GM18870 (cell line): ENCODE measurements at regions not wholly inside any gene's neighbourhood (a gene's known extent, or its start where the extent isn't known, plus 50 kb on each side); places are given as distances from the start of the nearest gene placed in this dataset.

Experiments used
- ATAC-seq: cut with Tn5 transposase; IDR thresholded peaks from one replicate; pipeline ENCODE4 v1.9.1; 2021; ENCODE audit warnings: moderate library complexity; ENCODE audit not compliant: unreplicated experiment

DNA sequence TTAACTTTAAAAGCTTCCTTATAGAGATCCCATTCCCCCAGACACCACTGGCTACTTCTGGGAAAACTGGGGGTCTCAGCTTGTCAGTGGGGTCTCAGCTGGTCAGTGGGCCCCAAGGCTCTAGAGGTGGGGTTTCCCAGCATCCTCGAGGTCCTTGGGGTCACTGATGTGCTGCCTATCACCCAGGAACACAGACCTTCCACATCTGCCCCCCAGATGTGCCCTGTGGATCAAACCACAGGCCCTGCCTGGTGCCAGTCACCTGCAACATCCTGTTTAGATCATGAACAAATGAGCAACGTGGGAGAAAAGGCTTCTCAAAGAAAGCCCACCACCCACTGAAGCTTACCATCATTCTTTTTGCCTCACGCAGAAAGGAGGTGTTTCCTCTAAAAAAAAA lies 165.6 kb upstream of the FSTL4 start:
- ATAC-seq: no peak

DNA sequence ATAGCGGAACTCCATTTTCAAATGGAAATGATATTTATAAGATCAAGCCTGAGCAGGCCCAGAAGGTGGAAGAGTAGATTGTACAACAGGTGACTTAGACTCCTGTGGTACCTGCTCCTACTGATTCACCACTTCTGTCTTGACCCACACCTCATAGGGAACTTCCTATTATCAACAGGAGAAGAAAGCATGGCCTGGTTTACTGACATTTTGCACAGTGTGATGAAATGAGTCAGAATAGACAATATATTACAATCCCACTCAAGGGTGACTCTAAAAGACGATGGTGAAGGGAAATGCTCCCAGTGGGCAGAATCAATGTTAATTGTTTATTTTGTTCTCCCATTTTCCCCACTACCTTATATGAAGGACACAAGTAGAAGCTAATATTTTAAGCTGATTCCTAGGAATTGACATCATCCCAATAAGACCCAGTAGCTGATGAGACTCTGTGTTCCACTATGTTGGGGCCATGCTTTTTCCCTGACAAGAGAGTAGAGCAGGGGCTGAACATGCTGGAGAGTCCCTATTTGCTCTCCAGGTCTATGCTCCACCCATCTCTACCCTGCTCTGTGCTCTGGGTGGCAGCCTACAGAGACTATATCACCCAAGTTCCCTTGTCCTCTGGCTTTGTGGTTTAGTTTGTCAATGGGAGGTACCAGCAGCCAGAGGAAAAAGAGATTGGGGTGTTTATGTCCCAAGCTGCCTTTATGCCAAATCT lies 163.4 kb upstream of the FSTL4 start:
- no peak for ATAC-seq

DNA sequence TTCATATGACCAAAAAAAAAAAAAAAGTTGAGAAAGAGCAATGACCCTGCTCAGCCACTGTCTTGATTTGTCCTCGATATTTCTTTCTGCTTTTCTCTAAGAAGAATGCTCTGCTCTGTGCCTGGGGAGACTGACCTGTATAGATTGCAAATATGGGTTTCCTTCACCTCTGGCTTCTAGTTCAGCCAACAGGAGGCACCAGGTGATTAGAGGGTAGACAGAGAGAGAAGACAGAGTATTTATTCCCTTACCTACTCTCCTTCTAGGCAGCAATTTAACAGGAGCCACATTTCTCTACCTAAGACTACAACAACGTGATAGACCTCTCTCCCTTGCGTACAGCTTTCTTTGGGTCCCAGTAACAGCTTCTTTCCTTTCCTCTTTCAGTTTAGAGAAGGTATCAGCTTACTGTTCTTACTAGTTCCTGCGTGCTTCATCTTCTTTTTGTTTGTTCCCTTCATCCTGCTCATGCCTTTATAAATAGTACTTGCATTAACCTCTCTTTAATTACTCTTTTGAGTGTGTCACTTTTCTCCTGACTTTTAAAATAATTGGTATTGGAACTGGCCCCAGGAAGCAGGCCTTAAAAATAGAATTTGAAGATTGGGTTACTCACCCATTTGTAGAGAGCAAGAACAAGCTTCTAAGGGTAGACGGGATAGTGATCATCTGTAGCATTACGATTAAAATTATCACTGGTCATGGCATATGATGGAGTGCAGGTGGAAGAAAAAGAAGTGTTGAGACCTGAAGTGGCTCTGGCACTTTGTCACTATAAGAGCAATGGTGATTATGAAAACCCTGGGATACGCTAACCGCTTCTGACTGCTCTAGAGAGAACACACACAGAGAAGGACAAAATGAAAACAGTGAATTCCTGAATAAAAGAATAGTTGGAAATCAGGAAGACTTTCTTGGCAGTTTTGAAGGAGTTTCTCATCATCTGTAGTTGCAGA lies 161.2 kb upstream of the FSTL4 start:
- no peak for ATAC-seq

DNA sequence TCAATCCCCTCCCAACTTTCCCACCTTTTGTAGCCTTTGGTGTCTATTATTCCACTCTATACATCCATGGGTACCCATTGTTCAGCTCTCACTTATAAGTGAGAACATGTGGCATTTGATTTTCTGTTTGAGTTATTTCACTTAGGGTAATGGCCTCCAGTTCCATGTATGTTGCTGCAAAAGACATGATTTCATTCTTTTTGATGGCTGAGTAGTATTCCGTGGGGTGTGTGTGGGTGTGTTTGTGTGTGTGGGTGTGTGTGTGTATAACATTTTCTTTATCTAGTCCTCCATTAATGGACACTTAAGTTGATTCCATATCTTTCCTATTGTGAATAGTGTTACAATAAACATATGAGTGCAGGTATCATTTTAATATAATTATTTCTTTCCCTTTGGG lies 157.5 kb upstream of the FSTL4 start:
- no peak for ATAC-seq

DNA sequence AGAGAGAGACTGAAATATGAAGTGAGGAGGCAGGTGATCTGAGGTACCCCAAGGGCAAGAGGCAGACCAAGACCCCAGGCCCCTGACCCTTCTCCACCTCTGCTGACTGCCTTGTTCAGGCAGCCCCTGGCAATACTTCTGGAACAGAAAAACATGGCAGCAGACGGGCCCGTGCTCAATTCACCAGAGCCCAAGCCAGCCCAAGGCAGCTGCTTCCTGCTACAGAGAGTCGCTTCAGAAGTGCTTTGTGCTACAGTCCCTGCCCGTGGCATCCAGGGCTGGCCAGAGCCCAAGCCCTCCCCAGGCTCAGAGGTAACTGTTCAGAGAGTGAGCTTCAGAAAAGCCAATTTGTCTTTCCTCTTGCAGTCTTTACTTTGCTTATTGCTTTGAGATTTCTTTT lies 151.4 kb upstream of the FSTL4 start:
- ATAC-seq: no peak

DNA sequence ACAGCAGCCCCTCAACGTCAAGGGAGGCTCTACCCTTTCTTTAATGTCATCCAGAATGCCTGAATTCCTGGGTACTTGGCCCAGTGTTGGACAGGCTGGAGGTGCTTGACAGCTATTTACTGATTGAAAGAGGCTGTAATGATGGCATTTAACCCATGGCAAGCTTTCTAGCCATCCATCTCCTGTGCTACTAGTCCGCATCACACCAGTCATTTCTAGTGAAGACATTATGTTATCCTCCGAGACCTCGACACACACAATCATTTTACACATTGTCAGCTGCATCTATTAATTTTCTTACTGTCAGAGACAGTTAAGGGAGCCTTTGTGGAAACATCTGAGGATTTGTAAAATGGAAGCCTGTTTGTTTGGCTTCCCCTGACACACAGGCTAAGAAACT lies 149.3 kb upstream of the FSTL4 start:
- no peak for ATAC-seq

DNA sequence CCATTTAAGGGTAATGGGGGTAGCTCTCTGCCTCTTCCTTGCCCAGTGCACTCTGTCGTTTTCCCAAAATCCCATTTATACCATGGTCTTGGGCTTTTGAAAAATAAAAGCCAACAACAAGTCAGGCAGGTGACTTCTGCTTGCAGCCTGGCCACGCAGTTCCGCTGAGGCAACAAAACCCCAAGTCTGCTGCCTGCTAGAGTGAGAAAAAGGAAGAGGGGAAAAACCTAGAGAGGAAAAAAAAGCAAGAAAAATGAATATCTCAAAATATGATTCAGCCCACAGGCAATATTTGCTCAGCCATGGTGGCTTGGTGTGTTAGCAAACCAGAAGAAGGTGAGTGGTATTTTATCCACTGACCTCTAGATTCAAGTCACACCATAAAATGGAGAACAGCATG lies 148.2 kb upstream of the FSTL4 start:
- no peak for ATAC-seq

DNA sequence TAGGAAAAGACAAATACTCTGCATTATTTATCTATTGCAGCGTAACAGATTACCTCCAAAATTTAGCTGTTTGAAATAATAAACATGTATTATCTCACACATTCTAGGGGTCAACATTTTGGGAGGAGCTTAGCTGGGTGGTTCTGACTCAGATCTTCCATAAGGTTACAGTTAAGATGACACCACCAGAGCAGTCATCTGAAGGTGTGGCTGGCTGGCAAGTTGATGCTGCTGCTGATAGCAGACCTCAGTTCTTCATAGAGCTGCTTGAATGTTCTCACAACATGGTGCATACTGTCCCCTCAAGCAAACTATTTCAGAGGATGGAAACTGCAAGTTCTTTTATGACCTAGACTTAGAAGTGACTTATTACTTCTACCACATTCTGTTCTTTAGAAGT lies 146.3 kb upstream of the FSTL4 start:
- ATAC-seq: no peak

DNA sequence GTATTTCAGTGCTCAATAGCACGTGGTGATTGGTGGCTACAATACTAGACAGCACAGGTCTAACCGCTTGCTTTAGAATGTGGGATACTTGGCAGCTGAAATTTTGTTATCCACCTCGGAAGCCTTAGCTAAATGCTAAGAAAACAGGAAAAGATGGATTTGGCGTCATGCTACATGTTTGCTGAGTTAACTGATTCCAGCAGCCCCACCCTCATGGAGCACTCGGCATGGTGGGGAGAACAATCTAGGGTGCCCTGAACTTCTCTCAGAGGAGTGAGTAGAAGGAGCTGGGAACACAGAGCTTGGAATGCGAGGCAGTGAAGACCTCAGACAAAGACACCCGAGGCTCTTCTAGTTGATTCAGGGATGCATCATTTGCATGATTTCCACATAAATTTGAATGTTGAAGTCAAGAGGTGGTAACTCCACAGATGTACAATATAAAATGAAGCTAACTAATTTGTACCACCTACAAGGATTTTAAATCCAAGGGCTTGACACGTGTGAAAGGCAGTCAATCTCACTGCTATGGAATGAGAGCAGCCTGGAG lies 145.1 kb upstream of the FSTL4 start:
- ATAC-seq: no peak

DNA sequence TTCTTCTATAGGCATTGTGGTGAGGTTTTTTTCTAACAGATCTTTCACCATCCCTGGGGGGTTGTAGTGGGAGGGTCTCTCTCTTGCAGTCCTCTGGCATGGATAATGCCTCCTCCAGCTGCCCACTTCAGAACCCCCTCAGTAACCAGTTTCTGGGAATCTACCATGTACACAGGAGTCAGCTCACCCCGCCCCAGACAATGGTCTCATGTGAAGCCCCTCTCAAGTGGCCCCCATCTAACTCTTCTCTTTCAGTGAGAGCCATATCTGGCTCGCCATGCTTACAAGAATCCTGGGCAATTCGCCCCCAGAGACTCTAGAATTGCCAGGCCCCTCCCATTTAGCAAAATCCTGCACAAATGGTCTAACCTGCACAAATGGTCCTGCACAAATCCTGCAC lies 144.4 kb upstream of the FSTL4 start:
- no peak for ATAC-seq

DNA sequence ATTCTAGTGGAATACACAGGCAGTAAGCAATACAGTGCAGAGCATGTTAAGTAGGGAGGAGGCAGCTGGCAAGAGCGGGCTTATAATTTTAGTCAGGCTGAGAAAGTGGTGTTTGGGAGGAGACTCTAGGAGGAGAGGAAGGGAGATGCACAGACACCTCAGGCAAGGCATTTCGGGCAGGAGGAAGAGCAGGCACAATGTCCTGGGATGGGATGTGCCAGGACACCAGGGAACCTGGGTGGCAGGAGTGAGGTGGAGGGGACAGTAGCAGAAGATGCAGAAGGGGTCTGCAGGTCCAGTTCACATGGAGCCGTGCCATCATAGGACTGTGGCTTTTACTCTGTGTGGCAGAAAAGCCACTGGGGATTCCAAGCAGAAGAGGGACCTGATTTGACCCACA lies 143.7 kb upstream of the FSTL4 start:
- no peak for ATAC-seq

DNA sequence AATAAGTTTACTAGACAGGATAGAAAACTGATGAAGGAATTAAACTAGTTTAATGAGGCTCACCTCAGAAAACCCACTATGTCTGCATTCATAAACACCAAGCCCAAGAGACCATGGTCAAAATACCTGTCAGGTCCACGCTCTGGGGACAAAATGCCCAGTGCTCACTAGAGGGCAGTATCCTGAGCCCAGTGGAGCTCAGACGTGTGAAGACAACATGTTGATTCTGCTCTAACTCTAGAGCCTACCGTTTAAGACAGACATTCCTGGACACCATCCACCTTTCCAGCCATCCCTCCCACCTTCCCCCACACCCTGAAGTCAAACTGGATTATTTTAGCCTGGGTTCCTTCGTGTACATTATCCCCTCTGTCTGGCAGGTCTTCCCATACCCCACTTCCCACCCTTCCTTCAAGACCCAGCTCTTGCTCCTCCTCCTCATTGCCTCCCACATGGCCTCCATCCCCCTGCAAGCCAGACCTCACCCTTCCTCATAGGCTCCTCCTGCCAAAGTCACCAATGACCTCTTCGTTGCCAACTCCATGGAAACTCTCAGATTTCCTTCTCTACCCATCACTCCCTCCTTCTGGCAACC lies 142.3 kb upstream of the FSTL4 start:
- ATAC-seq: no peak

DNA sequence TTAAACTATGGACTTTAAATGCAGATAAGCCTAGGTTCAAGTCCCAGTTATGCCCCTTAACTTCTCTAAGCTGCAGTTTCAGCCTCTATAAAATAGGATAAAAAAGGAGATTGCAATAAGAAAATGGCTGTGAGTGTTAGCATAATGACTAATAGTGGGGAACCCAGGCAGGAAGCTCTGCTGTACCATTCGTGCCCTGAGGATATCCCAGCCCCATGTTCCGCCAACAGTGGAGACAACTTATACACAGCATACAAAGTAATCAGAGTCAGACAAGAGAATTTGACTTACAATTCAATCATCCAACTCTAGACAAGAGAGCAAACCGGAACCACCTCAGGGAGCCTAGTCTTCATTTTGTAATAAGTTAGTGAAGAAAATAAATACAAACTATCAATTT lies 141.5 kb upstream of the FSTL4 start:
- no peak for ATAC-seq

DNA sequence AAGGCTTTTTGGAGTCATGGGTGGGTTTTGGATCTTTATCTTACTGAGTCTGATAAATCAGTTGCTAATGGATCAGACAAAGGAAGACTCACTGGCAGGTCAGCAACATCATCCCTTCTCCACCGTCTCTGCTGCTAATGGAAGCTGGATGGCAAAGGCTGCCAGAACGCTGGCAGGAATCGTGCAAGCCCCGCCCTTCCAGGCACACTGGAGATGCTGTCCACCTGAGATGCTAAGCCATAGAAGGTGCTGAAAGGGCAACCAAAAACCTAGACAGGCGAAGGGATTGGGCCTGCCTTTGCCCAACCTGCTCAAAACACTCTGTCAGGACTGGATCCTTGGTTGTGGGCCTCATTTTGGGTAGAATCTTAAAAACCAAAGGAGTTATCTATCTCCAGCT lies 139.5 kb upstream of the FSTL4 start:
- ATAC-seq: no peak

DNA sequence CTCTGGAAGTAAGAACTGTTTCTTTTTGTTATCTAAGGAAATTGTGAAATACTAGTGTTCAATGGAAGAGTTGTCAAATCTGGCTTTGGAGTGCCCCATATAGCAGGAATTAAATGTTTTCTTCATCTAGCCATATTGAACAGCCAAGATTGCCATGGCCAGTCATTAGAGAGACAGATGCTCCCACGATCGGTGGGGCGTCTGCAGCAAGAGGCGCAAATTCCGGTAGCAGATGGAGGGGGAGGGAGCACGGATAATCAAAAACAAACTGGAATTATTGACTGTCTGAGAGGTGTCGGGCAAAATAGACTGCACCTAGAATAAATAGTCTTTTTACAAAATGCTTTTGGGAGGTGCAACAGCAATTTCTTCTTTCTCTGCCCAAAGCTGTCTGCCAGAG lies 139.1 kb upstream of the FSTL4 start:
- no peak for ATAC-seq

DNA sequence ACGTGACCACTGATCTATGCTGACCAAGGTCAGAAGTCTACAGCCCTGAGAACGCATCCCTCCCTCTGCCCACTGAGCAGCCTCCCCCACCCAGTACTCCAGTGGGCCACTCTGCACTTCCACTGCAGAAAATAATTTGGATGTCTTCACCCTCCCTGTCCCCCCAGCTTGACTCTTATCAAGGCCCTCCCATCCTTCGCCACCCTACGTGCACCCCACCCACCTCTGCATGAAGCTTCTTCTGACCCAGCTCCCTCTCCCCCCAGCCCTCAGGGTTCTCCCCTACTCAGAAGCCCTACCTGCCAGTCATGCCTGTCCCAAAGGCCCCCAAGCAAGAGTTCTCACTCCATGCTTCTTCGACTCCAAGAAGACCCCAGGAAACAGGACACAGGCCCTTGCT lies 138.5 kb upstream of the FSTL4 start:
- no peak for ATAC-seq

DNA sequence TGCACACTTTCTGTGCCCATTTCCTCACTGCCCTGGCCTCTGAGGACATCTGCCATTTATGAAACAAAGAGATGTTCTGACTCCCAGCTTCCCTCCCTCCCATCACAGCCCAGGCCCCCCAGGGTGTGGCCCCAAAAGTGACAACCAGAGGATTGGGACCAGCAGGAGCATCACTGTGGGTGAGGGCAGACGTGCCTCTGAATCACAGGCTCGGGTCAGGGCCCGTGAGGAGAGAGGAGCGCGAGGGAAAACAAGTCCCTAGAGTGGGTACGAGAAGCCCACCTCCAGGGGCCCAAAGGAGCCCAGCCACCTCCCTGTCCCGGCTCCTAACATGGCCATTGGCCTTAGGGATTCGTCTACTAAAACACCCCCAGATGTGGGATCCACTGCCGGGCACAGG lies 138.0 kb upstream of the FSTL4 start:
- no peak for ATAC-seq

DNA sequence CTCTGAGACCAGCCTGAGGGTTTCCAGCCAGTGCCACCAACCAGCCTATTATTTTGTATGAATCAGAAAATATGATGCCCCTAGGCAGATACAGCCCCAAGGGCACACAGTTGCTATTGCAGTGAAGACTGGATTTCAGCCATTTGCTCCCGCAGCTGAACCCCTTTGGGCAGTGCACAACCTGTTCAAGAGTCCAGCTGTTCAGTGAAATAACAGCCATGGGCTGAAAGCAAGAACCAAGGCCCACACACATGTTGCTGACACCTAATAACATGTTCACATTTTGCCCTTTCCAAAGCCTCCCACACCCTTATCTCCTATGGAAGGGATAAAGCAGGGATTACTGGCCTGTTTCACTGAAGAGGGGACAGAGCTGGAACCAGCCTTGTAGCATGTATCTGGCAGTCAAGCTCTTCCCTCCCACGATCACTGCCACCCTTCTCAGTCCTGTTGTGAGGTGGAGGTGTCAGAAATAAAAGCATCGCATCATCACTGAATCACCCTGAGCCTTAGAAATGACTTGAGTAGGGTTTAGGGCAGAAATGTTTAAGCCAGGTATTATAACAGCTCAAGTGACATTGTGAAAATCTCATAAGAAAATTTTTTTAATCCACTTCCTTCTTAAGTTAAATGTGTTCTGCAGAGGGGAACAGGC lies 137.1 kb upstream of the FSTL4 start:
- no peak for ATAC-seq

DNA sequence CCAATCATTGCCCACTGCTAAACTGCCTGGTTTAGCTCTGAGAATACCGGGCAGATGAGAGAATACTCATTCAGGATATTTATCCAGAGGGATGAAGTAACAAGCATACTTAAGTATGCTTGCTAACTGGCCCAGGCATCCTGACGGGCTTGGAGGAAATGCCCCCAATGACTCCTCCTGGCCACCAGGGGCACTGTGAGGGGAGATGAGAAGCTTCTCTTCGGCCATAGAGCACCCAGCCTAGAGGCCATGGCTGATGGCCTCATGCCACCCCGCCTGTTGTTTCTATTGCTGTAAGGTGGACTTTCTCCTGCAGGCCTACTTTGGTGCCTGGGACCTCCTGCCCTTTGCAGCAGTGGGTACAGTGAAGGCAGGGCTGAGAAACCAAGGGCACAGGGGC lies 134.5 kb upstream of the FSTL4 start:
- no peak for ATAC-seq

DNA sequence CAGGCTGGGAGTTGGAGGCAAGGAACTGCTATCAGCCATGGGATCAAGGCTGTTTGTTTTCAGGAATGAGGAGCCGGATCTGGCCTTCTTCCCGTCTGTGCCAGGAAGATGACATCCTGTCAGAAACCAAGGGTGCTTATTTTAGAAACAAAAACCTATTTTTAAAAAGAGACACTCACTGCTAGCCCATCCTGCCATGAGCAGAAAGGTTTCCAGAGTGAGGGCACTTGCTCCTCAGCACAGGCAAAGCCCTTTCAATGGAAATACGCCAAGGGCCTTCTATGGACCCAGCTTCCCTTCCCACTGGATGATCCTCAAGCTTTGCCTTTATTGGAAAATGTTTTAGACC lies 132.6 kb upstream of the FSTL4 start:
- no peak for ATAC-seq
